DND-41 (cell line): ENCODE measurements at regions not wholly inside any gene's neighbourhood (a gene's known extent, or its start where the extent isn't known, plus 50 kb on each side); places are given as distances from the start of the nearest gene placed in this dataset.

ENCODE experiments used
- ATAC-seq: fragments of 200-7000 bp; cut with Tn5 transposase; 3 replicates; pipeline ENCODE4 v1.9.1; 2021; ENCODE audit warnings: low read depth; ENCODE audit not compliant: insufficient read depth
- DNase-seq: peaks from one replicate; pipeline ENCODE4 v3.0.0-alpha.2; 2020
- H2AFZ ChIP-seq: 2 replicates; pipeline ENCODE4 v1.6.0; 2012; ENCODE audit warnings: low read depth, low read length
- H3K27ac ChIP-seq: 2 replicates; pipeline ENCODE4 v1.5.1; 2012; ENCODE audit warnings: low read length, inconsistent platforms
- H3K27me3 ChIP-seq: fragments of 200-600 bp; sonication (generic); 2 replicates; pipeline ENCODE4 v1.6.0; 2012; ENCODE audit warnings: low read length, mild to moderate bottlenecking, inconsistent platforms; ENCODE audit not compliant: insufficient read depth, poor library complexity
- H3K36me3 ChIP-seq: 2 replicates; pipeline ENCODE4 v1.5.1; 2012; ENCODE audit warnings: low read length, inconsistent platforms; ENCODE audit not compliant: insufficient read depth
- H3K4me1 ChIP-seq: 2 replicates; pipeline ENCODE4 v1.5.1; 2012; ENCODE audit warnings: mild to moderate bottlenecking, low read length; ENCODE audit not compliant: insufficient read depth
- H3K4me2 ChIP-seq: 2 replicates; pipeline ENCODE4 v1.6.0; 2012; ENCODE audit warnings: mild to moderate bottlenecking, moderate library complexity, low read length, inconsistent platforms; ENCODE audit not compliant: insufficient read depth
- H3K4me3 ChIP-seq, 2 experiments: fragments of 200-600 bp in 1 of 2; shearing (Covaris generic) in 1 of 2; 2 replicates each; pipeline ENCODE4 v1.5.1; 2012 to 2016; ENCODE audit warnings: inconsistent platforms in 2 of 2, low read length in 2 of 2, mild to moderate bottlenecking in 2 of 2, low read depth in 1 of 2, moderate library complexity in 1 of 2
- H3K79me2 ChIP-seq: 2 replicates; pipeline ENCODE4 v1.6.0; 2012; ENCODE audit warnings: low read length, inconsistent platforms; ENCODE audit not compliant: insufficient read depth
- H3K9ac ChIP-seq: 2 replicates; pipeline ENCODE4 v1.6.0; 2012; ENCODE audit warnings: low read depth, mild to moderate bottlenecking, inconsistent platforms, low read length, moderate library complexity
- H3K9me3 ChIP-seq: 2 replicates; pipeline ENCODE4 v1.5.1; 2012; ENCODE audit warnings: low read length, moderate library complexity, mild to moderate bottlenecking, inconsistent platforms; ENCODE audit not compliant: insufficient read depth, severe bottlenecking
- H4K20me1 ChIP-seq: 2 replicates; pipeline ENCODE4 v1.6.0; 2012; ENCODE audit warnings: low read length; ENCODE audit not compliant: insufficient read depth
- CTCF ChIP-seq: IDR thresholded peaks from 2 replicates; pipeline ENCODE4 v1.5.1; 2012; ENCODE audit warnings: borderline replicate concordance, low read length, moderate library complexity, mild to moderate bottlenecking; ENCODE audit not compliant: poor library complexity, severe bottlenecking; ENCODE audit errors: extremely low read depth
- EZH2 ChIP-seq: IDR thresholded peaks from 3 replicates; pipeline ENCODE4 v1.6.1; 2012; ENCODE audit warnings: borderline replicate concordance, low read depth, mild to moderate bottlenecking, moderate library complexity, low read length, inconsistent platforms; ENCODE audit not compliant: severe bottlenecking

- Histone ChIP-seq H3K79me2 (no peaks in the 10 kb centered on the region), H3K36me3 (no peaks in the 10 kb centered on the region), H2AFZ (no peak overlapping the region), H4K20me1 (no peaks in the 10 kb centered on the region), H3K4me2 (no peak overlapping the region), H3K9ac (no peak overlapping the region), H3K4me3 (no peak overlapping the region), H3K27me3 (no peaks in the 10 kb centered on the region), H3K9me3 (no peaks in the 10 kb centered on the region), H3K27ac (no peak overlapping the region), H3K4me1 (no peaks in the 10 kb centered on the region)
- ATAC-seq, result no peak
- TF ChIP-seq EZH2 (no peak), CTCF (no peak)
- no peak for DNase-seq
Measured at GRCh38 chr18:41461114-41461513, 493.9 kb upstream of the PIK3C3 start.

GRCh38 chr18:41459656-41460055 is 495.4 kb upstream of the PIK3C3 start:
- Histone ChIP-seq H4K20me1 (no peaks in the 10 kb centered on the region), H3K79me2 (no peaks in the 10 kb centered on the region), H3K4me1 (no peaks in the 10 kb centered on the region), H3K9ac (no peak overlapping the region), H3K4me2 (no peak overlapping the region), H3K9me3 (no peaks in the 10 kb centered on the region), H3K27ac (no peak overlapping the region), H3K36me3 (no peaks in the 10 kb centered on the region), H3K27me3 (no peaks in the 10 kb centered on the region), H3K4me3 (no peak overlapping the region), H2AFZ (no peak overlapping the region)
- no peak for TF ChIP-seq EZH2
- TF ChIP-seq CTCF, result no peak
- no peak for DNase-seq
- ATAC-seq, result no peak

- ATAC-seq, result no peak
- Histone ChIP-seq H4K20me1 (no peaks in the 10 kb centered on the region), H3K36me3 (no peaks in the 10 kb centered on the region), H3K79me2 (no peaks in the 10 kb centered on the region), H3K4me3 (no peak overlapping the region), H3K4me1 (no peaks in the 10 kb centered on the region), H3K9me3 (no peaks in the 10 kb centered on the region), H2AFZ (no peak overlapping the region), H3K27me3 (no peaks in the 10 kb centered on the region), H3K27ac (no peak overlapping the region), H3K9ac (no peak overlapping the region), H3K4me2 (no peak overlapping the region)
- DNase-seq, result no peak
- TF ChIP-seq CTCF (no peak), EZH2 (no peak)
Measured at GRCh38 chr18:41458376-41458775, 496.7 kb upstream of the PIK3C3 start.

GRCh38 chr18:41457765-41458326 is 497.2 kb upstream of the PIK3C3 start:
- no peak for DNase-seq

More at GRCh38 chr18:41457765-41458326, 497.2 kb upstream of the PIK3C3 start:
- Histone ChIP-seq H3K27me3 (no peaks in the 10 kb centered on the region), H3K4me3 (no peak overlapping the region), H4K20me1 (no peaks in the 10 kb centered on the region), H3K36me3 (no peaks in the 10 kb centered on the region), H3K4me2 (no peak overlapping the region), H3K9me3 (no peaks in the 10 kb centered on the region), H3K9ac (no peak overlapping the region), H2AFZ (no peak overlapping the region), H3K4me1 (no peaks in the 10 kb centered on the region), H3K79me2 (no peaks in the 10 kb centered on the region), H3K27ac (no peak overlapping the region)
- ATAC-seq, result no peak
- TF ChIP-seq CTCF, result no peak
- TF ChIP-seq EZH2, result no peak
